ENCODE measurements at regions not wholly inside any gene's neighbourhood (a gene's known extent, or its start where the extent isn't known, plus 50 kb on each side); places are given as distances from the start of the nearest gene placed in this dataset.

DNA sequence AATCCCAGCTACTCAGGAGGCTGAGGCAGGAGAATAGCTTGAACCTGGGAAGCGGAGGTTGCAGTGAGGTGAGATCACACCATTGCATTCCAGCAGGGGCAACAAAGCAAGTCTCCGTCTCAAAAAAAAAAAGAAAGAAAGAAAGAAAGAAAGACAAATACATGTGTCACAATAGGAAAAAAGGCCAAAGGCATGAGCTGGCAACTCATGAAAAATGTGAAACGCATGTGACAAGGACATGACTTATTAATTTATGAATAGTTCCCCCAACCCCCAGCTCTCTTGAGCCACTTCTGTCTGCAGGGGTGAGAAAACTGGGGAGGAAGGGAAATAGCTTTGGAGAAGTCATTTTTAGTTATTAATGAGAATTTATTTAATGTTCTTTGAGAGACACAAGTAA lies 120.6 kb downstream of the AIPL1 start:
- no peaks in the 10 kb centered on the region for H3K36me3 ChIP-seq (ENCODE audit: control insufficient read depth, insufficient read depth, low read length)
- TF ChIP-seq CTCF (IDR thresholded peaks at IDR 0.05; ENCODE audit: insufficient read depth, low read depth, low read length) = no peak
- no peak for DNase-seq (ENCODE audit: low read depth)
- no peaks in the 10 kb centered on the region for H3K27me3 ChIP-seq (ENCODE audit: control insufficient read depth, insufficient read depth, low read length)
- CTCF ChIA-PET = no interaction called here
- no peak overlapping the region for H3K4me3 ChIP-seq (ENCODE audit: low read depth, low read length)
- POLR2A ChIA-PET = no interaction called here

DNA sequence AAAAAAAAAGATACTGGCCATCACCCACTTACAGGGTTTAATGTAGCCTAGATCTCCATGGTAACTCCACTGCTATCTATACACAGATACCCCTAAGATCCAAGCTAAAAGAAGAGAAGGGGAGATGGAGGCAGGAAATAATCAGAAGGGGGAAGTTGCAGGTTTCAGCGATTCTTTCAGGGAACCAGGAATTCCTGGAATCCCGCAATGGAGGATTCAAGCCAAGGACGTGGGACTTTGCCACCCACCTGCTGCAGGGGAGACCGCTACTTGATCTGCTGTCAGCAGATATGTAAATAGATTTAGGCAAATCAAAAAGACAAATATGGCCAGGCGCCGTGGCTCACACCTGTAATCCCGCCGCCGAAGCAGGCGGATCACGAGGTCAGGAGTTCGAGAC lies 121.1 kb downstream of the AIPL1 start:
- TF ChIP-seq CTCF (IDR thresholded peaks at IDR 0.05; ENCODE audit: insufficient read depth, low read depth, low read length) = no peak
- CTCF ChIA-PET = no interaction called here
- POLR2A ChIA-PET = no interaction called here
- H3K4me3 ChIP-seq (ENCODE audit: low read depth, low read length) = no peak overlapping the region
- no peaks in the 10 kb centered on the region for H3K27me3 ChIP-seq (ENCODE audit: control insufficient read depth, insufficient read depth, low read length)
- DNase-seq (ENCODE audit: low read depth) = no peak
- no peaks in the 10 kb centered on the region for H3K36me3 ChIP-seq (ENCODE audit: control insufficient read depth, insufficient read depth, low read length)

DNA sequence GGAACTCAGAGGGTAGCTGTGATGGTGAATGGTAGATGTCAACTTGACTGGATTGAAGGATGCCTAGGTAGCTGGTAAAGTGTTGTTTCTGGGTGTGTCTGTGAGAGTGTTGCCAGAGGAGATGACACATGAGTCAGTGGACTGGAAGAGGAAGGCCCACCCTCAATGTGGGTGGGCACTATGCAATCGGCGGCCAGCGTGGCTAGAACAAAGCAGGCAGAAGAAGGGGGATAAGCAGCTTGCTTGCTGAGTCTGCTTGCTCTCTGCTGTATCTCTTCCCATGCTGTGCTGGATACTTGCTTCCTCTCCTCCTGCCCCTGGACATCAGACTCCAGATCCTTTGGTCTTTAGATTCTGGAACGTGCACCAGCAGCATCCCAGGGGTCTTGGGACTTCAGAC lies 128.1 kb downstream of the AIPL1 start:
- H3K4me3 ChIP-seq (ENCODE audit: low read depth, low read length) = no peak overlapping the region
- no peak for DNase-seq (ENCODE audit: low read depth)
- H3K27me3 ChIP-seq (ENCODE audit: control insufficient read depth, insufficient read depth, low read length) = no peaks in the 10 kb centered on the region
- POLR2A ChIA-PET = no interaction called here
- no peak for TF ChIP-seq CTCF (IDR thresholded peaks at IDR 0.05; ENCODE audit: insufficient read depth, low read depth, low read length)
- CTCF ChIA-PET = no interaction called here
- H3K36me3 ChIP-seq (ENCODE audit: control insufficient read depth, insufficient read depth, low read length) = no peaks in the 10 kb centered on the region

DNA sequence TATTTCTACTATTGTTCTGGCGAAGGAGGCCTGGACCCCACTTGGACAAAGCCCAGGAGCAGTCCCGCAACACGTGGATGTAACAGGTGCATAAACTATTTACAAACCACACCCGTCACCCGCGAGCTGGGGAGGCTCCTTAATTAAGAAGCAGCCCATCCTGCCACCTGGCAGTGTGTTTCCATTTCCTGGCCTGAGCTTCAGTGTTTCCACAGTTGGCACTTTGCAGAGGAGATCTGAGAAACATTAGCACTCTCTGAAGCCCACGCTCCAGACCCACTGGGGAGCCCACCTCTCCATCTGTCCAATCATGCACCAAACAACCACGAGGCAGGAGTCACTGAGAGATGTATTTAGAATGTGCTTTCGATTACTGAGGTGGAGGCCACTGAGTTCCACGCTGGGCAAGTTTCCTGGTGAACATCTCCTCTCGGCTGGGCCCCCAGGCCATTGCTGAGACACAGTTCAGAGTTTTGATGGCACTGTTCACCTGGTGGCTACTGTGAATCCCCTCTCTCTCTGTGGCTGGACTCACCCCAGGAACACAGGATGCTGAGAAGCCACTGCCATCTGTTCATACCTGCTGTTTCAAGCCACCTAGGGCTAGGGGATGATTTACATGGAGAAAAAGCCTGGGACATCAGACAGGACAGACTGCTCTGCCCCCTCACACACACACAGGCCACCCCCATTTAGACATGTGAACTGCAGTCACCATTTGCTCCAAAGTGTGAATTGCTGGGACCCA lies 129.1 kb downstream of the AIPL1 start:
- Histone ChIP-seq H3K36me3 (ENCODE audit: control insufficient read depth, insufficient read depth, low read length) (no peaks in the 10 kb centered on the region), H3K4me3 (ENCODE audit: low read depth, low read length) (no peak overlapping the region), H3K27me3 (ENCODE audit: control insufficient read depth, insufficient read depth, low read length) (no peaks in the 10 kb centered on the region)
- ChIA-PET CTCF (no interaction called here), POLR2A (interaction anchor here (0.6 kb wide), 1 partner anchor 626 kb away, joined by 3 read pairs; no protein-coding TSS in a partner anchor)
- no peak for DNase-seq (ENCODE audit: low read depth)
- no peak for TF ChIP-seq CTCF (IDR thresholded peaks at IDR 0.05; ENCODE audit: insufficient read depth, low read depth, low read length)

DNA sequence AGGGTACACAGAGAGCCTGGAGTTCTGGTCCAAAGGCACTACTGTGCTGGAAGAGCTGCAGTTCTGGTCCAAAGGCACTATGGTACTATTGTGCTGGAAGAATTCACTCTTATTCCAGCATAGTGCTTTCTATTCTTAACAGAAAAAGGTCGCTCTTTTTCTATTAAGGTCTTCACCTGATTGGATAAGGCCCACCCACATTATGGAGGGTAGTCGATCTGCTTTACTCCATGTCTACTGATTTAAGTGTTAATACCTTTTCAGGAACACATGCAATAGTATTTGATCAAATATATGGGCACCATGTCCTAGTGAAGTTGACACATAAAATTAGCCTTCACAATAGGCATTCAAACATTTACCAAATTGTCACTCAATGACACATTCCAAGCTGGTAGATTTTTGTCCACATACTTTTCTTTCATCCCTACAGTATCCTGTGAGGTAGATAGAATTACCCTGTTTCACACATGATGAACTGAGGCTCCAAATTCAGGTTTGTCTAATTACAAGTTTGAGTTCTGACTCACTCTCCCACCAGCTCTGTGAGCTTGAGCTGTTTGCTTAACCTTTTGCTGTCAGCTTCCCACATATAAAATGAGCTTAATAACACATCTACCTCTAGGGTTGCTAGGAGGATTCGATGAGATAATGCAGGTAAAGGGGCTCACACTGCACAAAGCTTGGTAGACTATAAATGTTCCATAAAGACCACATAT lies 129.9 kb downstream of the AIPL1 start:
- TF ChIP-seq CTCF (IDR thresholded peaks at IDR 0.05; ENCODE audit: insufficient read depth, low read depth, low read length) = no peak
- Histone ChIP-seq H3K36me3 (ENCODE audit: control insufficient read depth, insufficient read depth, low read length) (no peaks in the 10 kb centered on the region), H3K4me3 (ENCODE audit: low read depth, low read length) (no peak overlapping the region), H3K27me3 (ENCODE audit: control insufficient read depth, insufficient read depth, low read length) (no peaks in the 10 kb centered on the region)
- no peak for DNase-seq (ENCODE audit: low read depth)
- POLR2A ChIA-PET = interaction anchor here (0.6 kb wide), 1 partner anchor 625 kb away, joined by 3 read pairs; no protein-coding TSS in a partner anchor
- CTCF ChIA-PET = no interaction called here

Measured in BJ (cell line).